ENCODE measurements at regions not wholly inside any gene's neighbourhood (a gene's known extent, or its start where the extent isn't known, plus 50 kb on each side); places are given as distances from the start of the nearest gene placed in this dataset.

GRCh38 chr12:126811391-126811790, 1455.6 kb upstream of the TMEM132C start:
- DNase-seq (ENCODE audit: low spot score) (no peak), ATAC-seq (no peak)
- H3K36me3 Mint-ChIP-seq, result peaks cover 73% of the 10 kb centered on the region
- no peaks in the 10 kb centered on the region for H3K4me1 Mint-ChIP-seq
- no peak for TF ChIP-seq USF1 (CRISPR knock-in tag; IDR thresholded peaks at IDR 0.05)
- TF ChIP-seq IRF2 (CRISPR knock-in tag; IDR thresholded peaks at IDR 0.05; ENCODE audit: borderline replicate concordance, low read depth), result no peak
- H3K27ac Mint-ChIP-seq, result no peak overlapping the region
- CTCF ChIA-PET, result no interaction called here
- H3K4me3 Mint-ChIP-seq, result no peak overlapping the region
- H3K9me3 Mint-ChIP-seq, result peaks cover 84% of the 10 kb centered on the region
- H3K27me3 Mint-ChIP-seq (ENCODE audit: low read depth), result peaks cover 12% of the 10 kb centered on the region
- POLR2A ChIA-PET, result no interaction called here

- TF ChIP-seq MLX (CRISPR knock-in tag; IDR thresholded peaks at IDR 0.05), result no peak
- TF ChIP-seq PRDM15 (CRISPR knock-in tag; IDR thresholded peaks at IDR 0.05), result no peak
- no peak for TF ChIP-seq AFF4 (CRISPR knock-in tag; IDR thresholded peaks at IDR 0.05; ENCODE audit: borderline replicate concordance)
- TF ChIP-seq MAX (CRISPR knock-in tag; IDR thresholded peaks at IDR 0.05), result no peak
- TF ChIP-seq E2F5 (CRISPR knock-in tag; IDR thresholded peaks at IDR 0.05), result no peak
- TF ChIP-seq ZBTB43 (CRISPR knock-in tag; IDR thresholded peaks at IDR 0.05), result no peak
- no peak for TF ChIP-seq PRRX2 (CRISPR knock-in tag; IDR thresholded peaks at IDR 0.05)
- no peak for TF ChIP-seq ZNF425 (CRISPR knock-in tag; conservative IDR thresholded peaks at IDR 0.05)
- TF ChIP-seq GABPB1 (CRISPR knock-in tag; IDR thresholded peaks at IDR 0.05), result no peak
- TF ChIP-seq FOXP1 (CRISPR knock-in tag; IDR thresholded peaks at IDR 0.05; ENCODE audit: borderline replicate concordance), result no peak
- no peak for TF ChIP-seq EMX1 (CRISPR knock-in tag; IDR thresholded peaks at IDR 0.05)
- TF ChIP-seq E2F1 (CRISPR knock-in tag; IDR thresholded peaks at IDR 0.05), result no peak
- no peak for TF ChIP-seq STAT6 (CRISPR knock-in tag; conservative IDR thresholded peaks at IDR 0.05; ENCODE audit: low read depth)
- H3K36me3 Mint-ChIP-seq, result peaks cover 84% of the 10 kb centered on the region
- no peak overlapping the region for H3K4me3 Mint-ChIP-seq
- H3K27me3 Mint-ChIP-seq (ENCODE audit: low read depth), result peaks cover 11% of the 10 kb centered on the region
- no peak for DNase-seq (ENCODE audit: low spot score)
- ChIA-PET CTCF (no interaction called here), POLR2A (no interaction called here)
- peaks cover 91% of the 10 kb centered on the region for H3K9me3 Mint-ChIP-seq
- ATAC-seq, result no peak
- H3K4me1 Mint-ChIP-seq, result no peaks in the 10 kb centered on the region
- H3K27ac Mint-ChIP-seq, result no peak overlapping the region
These were observed 1447.4 kb upstream of the TMEM132C start for GRCh38 chr12:126819554-126819953.
